CD8-positive, alpha-beta memory T cell (primary cell): ENCODE measurements at regions not wholly inside any gene's neighbourhood (a gene's known extent, or its start where the extent isn't known, plus 50 kb on each side); places are given as distances from the start of the nearest gene placed in this dataset.

Source experiments
- CTCF ChIA-PET: fragments of 350-600 bp; sonication (Branson Sonifier 250); formaldehyde crosslinking; loops from one replicate; lab custom pipeline; 2021; ENCODE audit warnings: antibody characterized with exemption; lab: Charles Lee
- POLR2A ChIA-PET: fragments of 350-600 bp; sonication (Branson Sonifier 250); formaldehyde crosslinking; loops from one replicate; lab custom pipeline; 2021; ENCODE audit warnings: antibody characterized with exemption; lab: Charles Lee
- DNase-seq, 5 donors: peaks; one replicate each; pipeline versions ENCODE4 v3.0.0 to v3.0.0-alpha.2; 2020 to 2022; ENCODE audit warnings: mixed read lengths in 1 of 5
- H3K27ac ChIP-seq: one replicate; pipeline ENCODE4 v1.7.0; 2013; ENCODE audit warnings: low read depth, mild to moderate bottlenecking, low read length, moderate library complexity
- H3K27me3 ChIP-seq: 2 replicates; pipeline ENCODE4 v1.7.0; 2013; ENCODE audit warnings: low read length, mild to moderate bottlenecking; ENCODE audit not compliant: insufficient read depth, poor library complexity, severe bottlenecking
- H3K36me3 ChIP-seq: 2 replicates; pipeline ENCODE4 v1.7.0; 2013; ENCODE audit warnings: mild to moderate bottlenecking, low read length, moderate library complexity; ENCODE audit not compliant: insufficient read depth
- H3K4me1 ChIP-seq: 2 replicates; pipeline ENCODE4 v1.7.0; 2013; ENCODE audit warnings: mild to moderate bottlenecking, low read length, moderate library complexity; ENCODE audit not compliant: insufficient read depth
- H3K4me3 ChIP-seq: 2 replicates; pipeline ENCODE4 v1.7.0; 2013; ENCODE audit warnings: mild to moderate bottlenecking, low read length
- H3K9me3 ChIP-seq: 2 replicates; pipeline ENCODE4 v1.7.0; 2013; ENCODE audit warnings: mild to moderate bottlenecking, low read length
- H3K27ac Mint-ChIP-seq, 8 donors: one replicate each; pipeline ENCODE4 v1.8.0; 2020 to 2021; ENCODE audit warnings: mixed read lengths in 8 of 8, mild to moderate bottlenecking in 6 of 8, inconsistent platforms in 3 of 8, moderate library complexity in 3 of 8
- H3K27me3 Mint-ChIP-seq, 2 donors: one replicate each; pipeline ENCODE4 v1.8.0; 2020 to 2021; ENCODE audit warnings: mixed read lengths in 2 of 2, mild to moderate bottlenecking in 1 of 2, moderate library complexity in 1 of 2
- H3K36me3 Mint-ChIP-seq, 3 donors: one replicate each; pipeline ENCODE4 v1.8.0; 2020 to 2021; ENCODE audit warnings: mixed read lengths in 3 of 3, inconsistent platforms in 1 of 3, mild to moderate bottlenecking in 1 of 3
- H3K4me1 Mint-ChIP-seq, 3 donors: one replicate each; pipeline ENCODE4 v1.8.0; 2020 to 2021; ENCODE audit warnings: mixed read lengths in 3 of 3, inconsistent platforms in 1 of 3, mild to moderate bottlenecking in 1 of 3
- H3K4me3 Mint-ChIP-seq, 7 donors: one replicate each; pipeline ENCODE4 v1.8.0; 2020 to 2021; ENCODE audit warnings: mixed read lengths in 7 of 7, mild to moderate bottlenecking in 6 of 7, moderate library complexity in 4 of 7, inconsistent platforms in 2 of 7
- H3K9me3 Mint-ChIP-seq, 5 donors: one replicate each; pipeline ENCODE4 v1.8.0; 2020 to 2022; ENCODE audit warnings: mixed read lengths in 5 of 5, mild to moderate bottlenecking in 3 of 5, moderate library complexity in 2 of 5, inconsistent platforms in 1 of 5

- ChIA-PET CTCF (no interaction called here), POLR2A (no interaction called here)
- no peaks in the 10 kb centered on the region for H3K4me1 Mint-ChIP-seq
- no peak overlapping the region for H3K27ac Mint-ChIP-seq
- peaks cover 0 to 1% (median 0%) of the 10 kb centered on the region in 5 donors for H3K9me3 Mint-ChIP-seq
- Histone ChIP-seq H3K9me3 (no peaks in the 10 kb centered on the region), H3K4me3 (no peak overlapping the region), H3K27ac (no peak overlapping the region), H3K4me1 (no peaks in the 10 kb centered on the region), H3K27me3 (no peaks in the 10 kb centered on the region), H3K36me3 (no peaks in the 10 kb centered on the region)
- no peak overlapping the region for H3K4me3 Mint-ChIP-seq
- DNase-seq: no peak
- H3K27me3 Mint-ChIP-seq: peaks cover 0 to 17% of the 10 kb centered on the region in 2 donors
- no peaks in the 10 kb centered on the region for H3K36me3 Mint-ChIP-seq
Observed at GRCh38 chrX:39648548-39649254, 449.1 kb downstream of the BCOR start.

- no peaks in the 10 kb centered on the region for H3K4me1 ChIP-seq
- no peak overlapping the region for H3K4me3 ChIP-seq
- Mint-ChIP-seq H3K4me3 (no peak overlapping the region), H3K27me3 (peaks cover 10 to 27% of the 10 kb centered on the region in 2 donors), H3K36me3 (no peaks in the 10 kb centered on the region), H3K9me3 (peaks cover 0 to 1% (median 0%) of the 10 kb centered on the region in 5 donors), H3K27ac (no peak overlapping the region), H3K4me1 (peaks cover 0 to 2% (median 0%) of the 10 kb centered on the region in 3 donors)
- H3K27ac ChIP-seq: no peak overlapping the region
- no peaks in the 10 kb centered on the region for H3K27me3 ChIP-seq
- ChIA-PET CTCF (interaction anchor here (0.6 kb wide), 1 partner anchor 38 kb away, joined by 3 read pairs; no protein-coding TSS in a partner anchor), POLR2A (no interaction called here)
- H3K36me3 ChIP-seq: no peaks in the 10 kb centered on the region
- DNase-seq: no peak
- no peaks in the 10 kb centered on the region for H3K9me3 ChIP-seq
Observed at GRCh38 chrX:39650768-39651347, 446.9 kb downstream of the BCOR start.

GRCh38 chrX:39652336-39652735 lies 445.4 kb downstream of the BCOR start:
- H3K4me1 ChIP-seq: no peaks in the 10 kb centered on the region
- no peaks in the 10 kb centered on the region for H3K9me3 Mint-ChIP-seq
- ChIA-PET POLR2A (no interaction called here), CTCF (no interaction called here)
- no peak for DNase-seq
- H3K36me3 Mint-ChIP-seq: no peaks in the 10 kb centered on the region
- no peaks in the 10 kb centered on the region for H3K36me3 ChIP-seq
- no peaks in the 10 kb centered on the region for H3K27me3 ChIP-seq
- no peak overlapping the region for H3K4me3 Mint-ChIP-seq
- no peak overlapping the region for H3K27ac Mint-ChIP-seq
- no peak overlapping the region for H3K4me3 ChIP-seq
- H3K27ac ChIP-seq: no peak overlapping the region
- no peaks in the 10 kb centered on the region for H3K9me3 ChIP-seq
- peaks cover 0 to 2% (median 0%) of the 10 kb centered on the region in 3 donors for H3K4me1 Mint-ChIP-seq
- H3K27me3 Mint-ChIP-seq: peaks cover 10 to 27% of the 10 kb centered on the region in 2 donors

GRCh38 chrX:39653691-39654090 lies 444.1 kb downstream of the BCOR start:
- H3K27ac ChIP-seq: no peak overlapping the region
- Mint-ChIP-seq H3K36me3 (no peaks in the 10 kb centered on the region), H3K27me3 (peaks cover 10 to 26% of the 10 kb centered on the region in 2 donors), H3K4me3 (no peak overlapping the region), H3K4me1 (peaks cover 0 to 2% (median 0%) of the 10 kb centered on the region in 3 donors), H3K27ac (no peak overlapping the region), H3K9me3 (no peaks in the 10 kb centered on the region)
- ChIA-PET POLR2A (no interaction called here), CTCF (no interaction called here)
- H3K9me3 ChIP-seq: no peaks in the 10 kb centered on the region
- H3K4me3 ChIP-seq: no peak overlapping the region
- no peaks in the 10 kb centered on the region for H3K36me3 ChIP-seq
- no peaks in the 10 kb centered on the region for H3K4me1 ChIP-seq
- DNase-seq: no peak
- no peaks in the 10 kb centered on the region for H3K27me3 ChIP-seq

DNA sequence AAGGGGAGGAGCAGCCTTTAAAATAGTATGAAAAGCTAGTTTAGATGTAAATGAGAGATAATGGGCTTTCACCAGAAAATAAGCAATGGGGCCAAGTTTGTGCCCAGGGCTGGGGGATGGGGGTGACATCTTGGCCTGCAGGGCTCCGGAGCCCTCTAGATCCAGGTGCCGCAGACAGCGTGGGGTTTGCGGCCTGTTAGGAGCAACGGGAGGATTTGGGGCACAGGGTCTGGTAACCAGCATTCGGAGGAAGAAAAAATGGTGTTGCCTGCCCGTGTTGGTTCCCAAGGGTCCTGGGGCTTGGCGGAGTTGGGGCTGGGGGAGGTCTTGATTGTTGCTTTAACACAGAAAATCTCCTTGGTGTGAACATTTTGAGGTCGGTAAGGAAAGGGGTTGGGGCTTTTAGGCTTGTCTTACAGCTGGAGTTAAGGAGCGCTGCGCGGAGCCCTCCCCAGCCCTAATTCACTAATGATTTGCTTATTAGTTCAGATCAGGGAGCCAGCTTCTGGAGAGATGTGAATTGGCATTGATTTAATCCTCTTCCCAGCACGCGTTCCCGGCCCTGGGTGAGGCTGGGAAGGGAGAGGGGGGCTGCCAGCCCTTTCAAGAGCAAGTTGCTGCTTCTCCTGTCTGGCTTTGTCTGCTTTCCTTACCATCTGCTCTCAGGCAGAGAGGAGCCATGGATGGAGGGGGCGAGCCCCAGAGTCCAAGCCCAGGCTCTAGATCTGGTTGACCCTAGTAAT lies 443.4 kb downstream of the BCOR start:
- ChIA-PET CTCF (no interaction called here), POLR2A (no interaction called here)
- Mint-ChIP-seq H3K9me3 (no peaks in the 10 kb centered on the region), H3K4me3 (no peak overlapping the region), H3K27me3 (peaks cover 10 to 29% of the 10 kb centered on the region in 2 donors), H3K27ac (no peak overlapping the region), H3K4me1 (peaks cover 0 to 2% (median 0%) of the 10 kb centered on the region in 3 donors), H3K36me3 (no peaks in the 10 kb centered on the region)
- Histone ChIP-seq H3K4me3 (no peak overlapping the region), H3K27me3 (no peaks in the 10 kb centered on the region), H3K4me1 (no peaks in the 10 kb centered on the region), H3K9me3 (no peaks in the 10 kb centered on the region), H3K27ac (no peak overlapping the region), H3K36me3 (no peaks in the 10 kb centered on the region)
- DNase-seq: no peak

DNA sequence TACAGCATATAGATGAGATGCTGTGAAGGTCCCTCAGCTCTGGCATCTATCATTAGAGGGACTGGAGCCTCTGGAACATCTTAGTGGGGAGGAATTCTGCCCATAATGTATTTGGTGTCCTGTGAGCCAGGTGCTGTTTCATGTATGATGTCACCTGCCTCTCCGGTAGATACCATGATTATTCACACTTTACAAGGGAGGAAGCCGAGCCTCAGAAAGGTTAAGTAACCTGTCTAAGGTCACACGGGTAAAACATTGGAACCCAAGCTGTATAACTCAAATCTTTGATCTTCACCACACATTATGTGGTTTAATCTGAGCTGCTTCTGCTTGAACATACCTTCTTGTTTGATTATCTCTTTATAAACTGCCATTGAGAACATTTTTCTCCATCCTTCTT lies 442.8 kb downstream of the BCOR start:
- no peak overlapping the region for H3K4me3 ChIP-seq
- DNase-seq: no peak
- H3K27ac ChIP-seq: no peak overlapping the region
- POLR2A ChIA-PET: no interaction called here
- CTCF ChIA-PET: no interaction called here
- no peaks in the 10 kb centered on the region for H3K27me3 ChIP-seq
- Mint-ChIP-seq H3K27me3 (peaks cover 10 to 31% of the 10 kb centered on the region in 2 donors), H3K27ac (no peak overlapping the region), H3K36me3 (no peaks in the 10 kb centered on the region), H3K4me1 (peaks cover 0 to 2% (median 0%) of the 10 kb centered on the region in 3 donors), H3K4me3 (no peak overlapping the region), H3K9me3 (no peaks in the 10 kb centered on the region)
- H3K4me1 ChIP-seq: no peaks in the 10 kb centered on the region
- no peaks in the 10 kb centered on the region for H3K9me3 ChIP-seq
- no peaks in the 10 kb centered on the region for H3K36me3 ChIP-seq

GRCh38 chrX:39661116-39661907 lies 436.4 kb downstream of the BCOR start:
- no peaks in the 10 kb centered on the region for H3K4me1 ChIP-seq
- no peaks in the 10 kb centered on the region for H3K9me3 ChIP-seq
- no peak overlapping the region for H3K27ac ChIP-seq
- H3K27me3 ChIP-seq: no peaks in the 10 kb centered on the region
- Mint-ChIP-seq H3K36me3 (no peaks in the 10 kb centered on the region), H3K27me3 (peaks cover 0 to 10% of the 10 kb centered on the region in 2 donors), H3K27ac (no peak overlapping the region), H3K4me3 (no peak overlapping the region), H3K4me1 (no peaks in the 10 kb centered on the region), H3K9me3 (no peaks in the 10 kb centered on the region)
- no peak overlapping the region for H3K4me3 ChIP-seq
- DNase-seq: no peak
- ChIA-PET POLR2A (no interaction called here), CTCF (no interaction called here)
- H3K36me3 ChIP-seq: no peaks in the 10 kb centered on the region
